Neural progenitor cell (in vitro differentiated cells): ENCODE measurements at regions not wholly inside any gene's neighbourhood (a gene's known extent, or its start where the extent isn't known, plus 50 kb on each side); places are given as distances from the start of the nearest gene placed in this dataset.

Source experiments
- DNase-seq: peaks from one replicate; pipeline ENCODE4 v3.0.0-alpha.2; 2016; ENCODE audit warnings: low spot score
- H2AFZ ChIP-seq: fragments of 200-600 bp; sonication (generic); replicated peaks from 2 replicates; pipeline ENCODE4 v1.6.1; 2016; ENCODE audit warnings: antibody characterized with exemption
- H3F3A ChIP-seq: fragments of 200-600 bp; sonication (generic); 2 replicates; pipeline ENCODE4 v1.6.1; 2016; ENCODE audit warnings: antibody characterized with exemption, low read depth
- H3K27ac ChIP-seq: fragments of 200-600 bp; sonication (generic); 2 replicates; pipeline ENCODE4 v1.5.1; 2016; ENCODE audit warnings: mild to moderate bottlenecking
- H3K27me3 ChIP-seq: fragments of 200-600 bp; sonication (generic); 2 replicates; pipeline ENCODE4 v1.6.1; 2016; ENCODE audit warnings: mild to moderate bottlenecking, moderate library complexity
- H3K36me3 ChIP-seq: fragments of 200-600 bp; sonication (generic); 2 replicates; pipeline ENCODE4 v1.5.1; 2016
- H3K4me1 ChIP-seq: fragments of 200-600 bp; sonication (generic); 2 replicates; pipeline ENCODE4 v1.6.1; 2016; ENCODE audit warnings: mixed run types
- H3K4me2 ChIP-seq: fragments of 200-600 bp; sonication (generic); 2 replicates; pipeline ENCODE4 v1.6.1; 2016
- H3K4me3 ChIP-seq: fragments of 200-600 bp; sonication (generic); 2 replicates; pipeline ENCODE4 v1.5.1; 2016
- H3K79me2 ChIP-seq: fragments of 200-600 bp; sonication (generic); 2 replicates; pipeline ENCODE4 v1.6.1; 2016; ENCODE audit warnings: low read depth
- H3K9ac ChIP-seq: fragments of 200-600 bp; sonication (generic); 2 replicates; pipeline ENCODE4 v1.6.1; 2016
- H3K9me3 ChIP-seq: fragments of 200-600 bp; sonication (generic); 2 replicates; pipeline ENCODE4 v1.5.1; 2016; ENCODE audit warnings: low read depth
- H4K20me1 ChIP-seq: fragments of 200-600 bp; sonication (generic); 2 replicates; pipeline ENCODE4 v1.6.1; 2016; ENCODE audit warnings: low read depth
- H3K27ac Mint-ChIP-seq: 3 replicates; pipeline ENCODE4 v1.8.0; 2021; ENCODE audit warnings: mixed read lengths
- H3K27me3 Mint-ChIP-seq: 2 replicates; pipeline ENCODE4 v1.8.0; 2022; ENCODE audit warnings: low read depth, mild to moderate bottlenecking, inconsistent platforms, moderate library complexity, mixed read lengths; ENCODE audit not compliant: insufficient read depth
- H3K36me3 Mint-ChIP-seq: 3 replicates; pipeline ENCODE4 v1.8.0; 2021; ENCODE audit warnings: mixed read lengths
- H3K4me1 Mint-ChIP-seq: 3 replicates; pipeline ENCODE4 v1.8.0; 2021; ENCODE audit warnings: mixed read lengths
- H3K4me3 Mint-ChIP-seq: 3 replicates; pipeline ENCODE4 v1.8.0; 2021; ENCODE audit warnings: mild to moderate bottlenecking, moderate library complexity, mixed read lengths
- H3K9me3 Mint-ChIP-seq: 3 replicates; pipeline ENCODE4 v1.8.0; 2020; ENCODE audit warnings: mixed read lengths
- EZH2 ChIP-seq: fragments of 200-600 bp; sonication (generic); IDR thresholded peaks from 2 replicates; pipeline ENCODE4 v1.6.1; 2017; ENCODE audit warnings: antibody characterized with exemption, mild to moderate bottlenecking, moderate library complexity
- EZH2phosphoT487 ChIP-seq: fragments of 200-600 bp; sonication (generic); IDR thresholded peaks from 2 replicates; pipeline ENCODE4 v1.6.1; 2017; ENCODE audit warnings: antibody characterized with exemption
- TF ChIP-seq, protein P1 (sequence below): fragments of 200-600 bp; sonication (generic); IDR thresholded peaks from 2 replicates; pipeline ENCODE4 v1.5.1; 2017; ENCODE audit warnings: antibody characterized with exemption, mild to moderate bottlenecking

DNA sequence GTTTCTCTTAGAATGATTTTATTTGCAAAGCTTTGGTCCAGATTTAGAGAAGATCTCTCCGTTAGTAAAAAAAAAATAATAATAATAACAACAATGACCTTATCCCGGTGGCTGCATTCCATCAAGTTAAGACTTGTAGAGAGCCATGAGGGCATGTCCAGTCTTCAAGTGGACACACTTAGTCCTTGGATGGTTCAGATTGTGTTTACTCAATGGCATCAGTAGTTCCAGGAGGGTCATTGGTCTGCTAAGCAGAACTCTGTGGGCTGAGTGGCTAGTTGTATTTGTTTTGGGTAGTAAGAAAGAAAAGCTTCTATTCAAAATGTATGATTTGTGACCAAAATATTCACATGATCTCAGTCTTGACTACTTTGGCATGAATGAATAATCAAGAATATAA, 116.3 kb upstream of the UBE2E2 start:
- Histone ChIP-seq H3K27me3 (no peaks in the 10 kb centered on the region), H3F3A (peaks cover 11% of the 10 kb centered on the region), H3K4me2 (peak overlapping the region; percentile 48), H3K9me3 (no peaks in the 10 kb centered on the region), H3K4me1 (peaks cover 17% of the 10 kb centered on the region), H3K79me2 (no peaks in the 10 kb centered on the region), H3K36me3 (no peaks in the 10 kb centered on the region), H3K4me3 (no peak overlapping the region), H2AFZ (no peak overlapping the region), H3K9ac (no peak overlapping the region), H4K20me1 (no peaks in the 10 kb centered on the region), H3K27ac (peak overlapping the region; percentile 80)
- Mint-ChIP-seq H3K4me1 (peaks cover 9% of the 10 kb centered on the region), H3K36me3 (no peaks in the 10 kb centered on the region), H3K4me3 (no peak overlapping the region), H3K27me3 (peaks cover 6% of the 10 kb centered on the region), H3K9me3 (peaks cover 6% of the 10 kb centered on the region), H3K27ac (no peak overlapping the region)
- DNase-seq: no peak
- TF ChIP-seq EZH2: no peak
- no peak for TF ChIP-seq EZH2phosphoT487

DNA sequence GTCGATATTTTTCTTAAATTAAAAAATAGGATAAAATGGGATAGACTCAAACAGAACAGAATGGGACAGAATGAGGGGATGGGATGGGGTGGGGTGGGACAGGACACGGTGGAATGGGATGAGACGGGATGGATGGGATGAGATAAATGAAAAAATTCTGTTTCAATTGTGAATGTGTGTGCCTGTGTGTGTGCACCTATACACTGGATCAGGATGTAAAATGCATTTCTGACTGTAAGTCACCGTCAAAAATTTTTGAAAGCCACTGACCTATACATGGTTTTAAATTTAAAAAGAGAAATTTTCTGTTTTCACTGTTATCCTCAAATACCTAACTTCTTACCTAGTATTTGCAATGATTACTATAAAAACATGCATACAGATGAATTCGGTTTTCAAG, 108.7 kb upstream of the UBE2E2 start:
- Histone ChIP-seq H3K79me2 (no peaks in the 10 kb centered on the region), H3K27me3 (no peaks in the 10 kb centered on the region), H3K27ac (no peak overlapping the region), H4K20me1 (no peaks in the 10 kb centered on the region), H3K9me3 (no peaks in the 10 kb centered on the region), H3F3A (no peaks in the 10 kb centered on the region), H3K36me3 (no peaks in the 10 kb centered on the region), H2AFZ (no peak overlapping the region), H3K4me3 (no peak overlapping the region), H3K4me2 (no peak overlapping the region), H3K9ac (no peak overlapping the region), H3K4me1 (no peaks in the 10 kb centered on the region)
- Mint-ChIP-seq H3K4me3 (no peak overlapping the region), H3K27me3 (no peaks in the 10 kb centered on the region), H3K27ac (no peak overlapping the region), H3K9me3 (peaks cover 9% of the 10 kb centered on the region), H3K36me3 (no peaks in the 10 kb centered on the region), H3K4me1 (no peaks in the 10 kb centered on the region)
- no peak for DNase-seq
- TF ChIP-seq EZH2: no peak
- TF ChIP-seq, protein P1, sequence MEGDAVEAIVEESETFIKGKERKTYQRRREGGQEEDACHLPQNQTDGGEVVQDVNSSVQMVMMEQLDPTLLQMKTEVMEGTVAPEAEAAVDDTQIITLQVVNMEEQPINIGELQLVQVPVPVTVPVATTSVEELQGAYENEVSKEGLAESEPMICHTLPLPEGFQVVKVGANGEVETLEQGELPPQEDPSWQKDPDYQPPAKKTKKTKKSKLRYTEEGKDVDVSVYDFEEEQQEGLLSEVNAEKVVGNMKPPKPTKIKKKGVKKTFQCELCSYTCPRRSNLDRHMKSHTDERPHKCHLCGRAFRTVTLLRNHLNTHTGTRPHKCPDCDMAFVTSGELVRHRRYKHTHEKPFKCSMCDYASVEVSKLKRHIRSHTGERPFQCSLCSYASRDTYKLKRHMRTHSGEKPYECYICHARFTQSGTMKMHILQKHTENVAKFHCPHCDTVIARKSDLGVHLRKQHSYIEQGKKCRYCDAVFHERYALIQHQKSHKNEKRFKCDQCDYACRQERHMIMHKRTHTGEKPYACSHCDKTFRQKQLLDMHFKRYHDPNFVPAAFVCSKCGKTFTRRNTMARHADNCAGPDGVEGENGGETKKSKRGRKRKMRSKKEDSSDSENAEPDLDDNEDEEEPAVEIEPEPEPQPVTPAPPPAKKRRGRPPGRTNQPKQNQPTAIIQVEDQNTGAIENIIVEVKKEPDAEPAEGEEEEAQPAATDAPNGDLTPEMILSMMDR: no peak
- TF ChIP-seq EZH2phosphoT487: no peak

DNA sequence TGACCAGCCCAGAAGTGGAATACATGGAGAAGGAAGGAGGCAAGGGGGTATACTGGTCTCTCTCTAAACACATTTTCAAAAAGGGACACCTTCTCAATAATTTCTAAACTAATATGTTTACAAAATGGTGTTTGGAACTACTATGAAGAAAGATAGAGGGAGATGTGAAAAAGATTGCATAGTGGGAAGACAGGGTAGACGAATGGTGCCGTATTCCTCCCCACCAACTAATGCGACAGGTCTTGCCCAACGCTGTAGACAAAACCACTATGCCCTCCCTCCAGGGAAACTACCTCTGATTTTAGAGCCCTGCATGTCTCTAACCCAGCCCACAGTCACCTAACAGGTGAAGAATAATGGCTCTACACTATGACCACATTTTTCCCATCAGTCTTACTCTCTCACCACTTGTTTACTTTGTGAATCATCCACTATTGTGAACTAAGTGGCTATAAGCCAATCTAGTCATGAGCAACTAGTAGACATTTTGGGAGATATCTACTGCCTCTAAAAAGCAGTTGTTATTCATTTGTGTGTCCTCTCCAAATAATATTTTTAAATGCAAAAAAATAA, 108.2 kb upstream of the UBE2E2 start:
- no peak for TF ChIP-seq EZH2phosphoT487
- H3K79me2 ChIP-seq: no peaks in the 10 kb centered on the region
- H3K9me3 ChIP-seq: no peaks in the 10 kb centered on the region
- H3K27me3 ChIP-seq: no peaks in the 10 kb centered on the region
- Mint-ChIP-seq H3K27me3 (peaks cover under 1% of the 10 kb centered on the region), H3K4me3 (no peak overlapping the region), H3K36me3 (no peaks in the 10 kb centered on the region), H3K27ac (no peak overlapping the region), H3K4me1 (no peaks in the 10 kb centered on the region), H3K9me3 (peaks cover 6% of the 10 kb centered on the region)
- H4K20me1 ChIP-seq: no peaks in the 10 kb centered on the region
- H3K36me3 ChIP-seq: no peaks in the 10 kb centered on the region
- no peaks in the 10 kb centered on the region for H3F3A ChIP-seq
- H3K27ac ChIP-seq: no peak overlapping the region
- H2AFZ ChIP-seq: no peak overlapping the region
- no peak for DNase-seq
- H3K9ac ChIP-seq: no peak overlapping the region
- H3K4me3 ChIP-seq: no peak overlapping the region
- no peak overlapping the region for H3K4me2 ChIP-seq
- no peaks in the 10 kb centered on the region for H3K4me1 ChIP-seq

DNA sequence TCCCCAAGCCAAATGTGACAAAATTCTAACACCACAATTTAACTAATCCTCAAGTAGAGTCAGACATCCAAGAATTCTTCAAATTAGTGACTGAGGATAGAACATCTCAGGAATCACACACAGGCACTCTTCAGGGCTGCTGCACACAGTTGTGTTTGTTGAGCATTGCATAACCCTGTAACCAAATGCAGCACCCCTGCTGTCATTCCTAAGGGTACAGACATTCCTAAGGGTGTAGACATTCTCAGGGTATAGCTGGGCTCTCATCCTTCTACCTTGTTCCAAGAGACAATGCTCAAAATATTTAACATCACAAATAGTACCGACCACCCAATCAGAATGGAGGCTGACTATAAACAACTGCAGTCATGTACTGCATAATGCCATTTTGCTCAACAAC, 107.1 kb upstream of the UBE2E2 start:
- peaks cover 4% of the 10 kb centered on the region for H3K27me3 Mint-ChIP-seq
- no peak for DNase-seq
- no peak for TF ChIP-seq EZH2phosphoT487
- TF ChIP-seq, protein P1: no peak
- TF ChIP-seq EZH2: no peak
- Histone ChIP-seq H3K79me2 (no peaks in the 10 kb centered on the region), H3K9me3 (no peaks in the 10 kb centered on the region), H3K27ac (no peak overlapping the region), H3F3A (no peaks in the 10 kb centered on the region), H4K20me1 (no peaks in the 10 kb centered on the region), H3K9ac (no peak overlapping the region), H3K27me3 (no peaks in the 10 kb centered on the region), H3K4me2 (no peak overlapping the region), H3K4me1 (no peaks in the 10 kb centered on the region), H2AFZ (peak overlapping the region; percentile 1), H3K4me3 (no peak overlapping the region), H3K36me3 (no peaks in the 10 kb centered on the region)
- H3K9me3 Mint-ChIP-seq: peaks cover 6% of the 10 kb centered on the region
- no peak overlapping the region for H3K4me3 Mint-ChIP-seq
- no peaks in the 10 kb centered on the region for H3K36me3 Mint-ChIP-seq
- no peaks in the 10 kb centered on the region for H3K4me1 Mint-ChIP-seq
- H3K27ac Mint-ChIP-seq: no peak overlapping the region
